Liver (tissue), 8 donors: ENCODE measurements at regions not wholly inside any gene's neighbourhood (a gene's known extent, or its start where the extent isn't known, plus 50 kb on each side); places are given as distances from the start of the nearest gene placed in this dataset.

Source experiments
- DNase-seq: peaks from one replicate; pipeline ENCODE4 v3.0.0-alpha.2; 2017; ENCODE audit warnings: low spot score
- H3K27ac ChIP-seq, 2 donors: one replicate each; pipeline ENCODE4 v1.7.0; 2013; ENCODE audit warnings: inconsistent platforms in 2 of 2, low read length in 2 of 2, control low read depth in 1 of 2, low read depth in 1 of 2, mild to moderate bottlenecking in 1 of 2
- H3K27me3 ChIP-seq, 4 donors: one replicate each; pipeline versions ENCODE4 v1.6.1 to v1.7.0; 2013; ENCODE audit warnings: low read length in 3 of 4, inconsistent platforms in 1 of 4, mild to moderate bottlenecking in 1 of 4, moderate library complexity in 1 of 4; ENCODE audit not compliant: control insufficient read depth in 4 of 4, insufficient read depth in 4 of 4
- H3K36me3 ChIP-seq, 4 donors: one replicate each; pipeline versions ENCODE4 v1.6.1 to v1.7.0; 2013; ENCODE audit warnings: low read length in 3 of 4, mild to moderate bottlenecking in 3 of 4, low read depth in 1 of 4, moderate library complexity in 1 of 4; ENCODE audit not compliant: control insufficient read depth in 4 of 4, insufficient read depth in 3 of 4
- H3K4me1 ChIP-seq, 4 donors: one replicate each; pipeline versions ENCODE4 v1.6.1 to v1.7.0; 2013; ENCODE audit warnings: low read length in 3 of 4, mild to moderate bottlenecking in 3 of 4, moderate library complexity in 1 of 4; ENCODE audit not compliant: control insufficient read depth in 4 of 4, insufficient read depth in 4 of 4
- H3K4me3 ChIP-seq, 3 donors: one replicate each; pipeline versions ENCODE4 v1.6.1 to v1.7.0; 2013; ENCODE audit warnings: low read length in 3 of 3, control low read depth in 1 of 3, low read depth in 1 of 3, mild to moderate bottlenecking in 1 of 3
- H3K9ac ChIP-seq, 2 donors: one replicate each; pipeline ENCODE4 v1.7.0; 2013; ENCODE audit warnings: low read length in 2 of 2, mild to moderate bottlenecking in 2 of 2, moderate library complexity in 2 of 2, control low read depth in 1 of 2, low read depth in 1 of 2
- H3K9me3 ChIP-seq, 4 donors: one replicate each; pipeline versions ENCODE4 v1.6.1 to v1.7.0; 2013; ENCODE audit warnings: low read length in 3 of 4; ENCODE audit not compliant: control insufficient read depth in 4 of 4
- ATF3 ChIP-seq: IDR thresholded peaks from 2 replicates; pipeline ENCODE4 v1.6.1; 2016; ENCODE audit warnings: antibody characterized with exemption
- CTCF ChIP-seq: fragments of 150-350 bp; IDR thresholded peaks from 2 replicates; pipeline ENCODE4 v1.5.1; 2017; ENCODE audit warnings: improper control_type of control experiment, low read depth, low read length; ENCODE audit not compliant: missing input control
- EGR1 ChIP-seq, 2 donors: IDR thresholded peaks; 2 replicates each; pipeline ENCODE4 v1.6.1; 2016 to 2018; ENCODE audit warnings: antibody characterized with exemption in 2 of 2, low read depth in 2 of 2
- FOXA1 ChIP-seq: IDR thresholded peaks from 2 replicates; pipeline ENCODE4 v1.6.1; 2016; ENCODE audit warnings: antibody characterized with exemption
- FOXA2 ChIP-seq: IDR thresholded peaks from 2 replicates; pipeline ENCODE4 v1.6.1; 2016; ENCODE audit warnings: antibody characterized with exemption
- GABPA ChIP-seq, 2 donors: IDR thresholded peaks in 1 of 2; conservative IDR thresholded peaks in 1 of 2; 2 replicates each; pipeline ENCODE4 v1.6.1; 2016; ENCODE audit warnings: antibody characterized with exemption in 2 of 2, mild to moderate bottlenecking in 1 of 2, moderate library complexity in 1 of 2
- HNF4A ChIP-seq, 2 donors: conservative IDR thresholded peaks; 2 replicates each; pipeline ENCODE4 v1.6.1; 2016; ENCODE audit warnings: antibody characterized with exemption in 2 of 2, mild to moderate bottlenecking in 2 of 2
- HNF4G ChIP-seq: IDR thresholded peaks from 2 replicates; pipeline ENCODE4 v1.6.1; 2016; ENCODE audit warnings: antibody characterized with exemption
- JUND ChIP-seq, 2 donors: IDR thresholded peaks; 2 replicates each; pipeline ENCODE4 v1.6.1; 2016; ENCODE audit warnings: antibody characterized with exemption in 2 of 2
- MAX ChIP-seq: IDR thresholded peaks from 2 replicates; pipeline ENCODE4 v1.6.1; 2016; ENCODE audit warnings: antibody characterized with exemption
- NR2F2 ChIP-seq: IDR thresholded peaks from 2 replicates; pipeline ENCODE4 v1.6.1; 2016; ENCODE audit warnings: antibody characterized with exemption
- RAD21 ChIP-seq, 2 donors: IDR thresholded peaks; 2 replicates each; pipeline ENCODE4 v1.6.1; 2016; ENCODE audit warnings: antibody characterized with exemption in 2 of 2, mild to moderate bottlenecking in 2 of 2
- RXRA ChIP-seq, 2 donors: IDR thresholded peaks; 2 replicates each; pipeline ENCODE4 v1.6.1; 2017 to 2018; ENCODE audit warnings: antibody characterized with exemption in 2 of 2, mild to moderate bottlenecking in 1 of 2
- SP1 ChIP-seq: IDR thresholded peaks from 2 replicates; pipeline ENCODE4 v1.6.1; 2018; ENCODE audit warnings: antibody characterized with exemption, mild to moderate bottlenecking
- TAF1 ChIP-seq: conservative IDR thresholded peaks from 2 replicates; pipeline ENCODE4 v1.6.1; 2016; ENCODE audit warnings: antibody characterized with exemption, mild to moderate bottlenecking
- YY1 ChIP-seq: IDR thresholded peaks from 2 replicates; pipeline ENCODE4 v1.6.1; 2016; ENCODE audit warnings: antibody characterized with exemption, mild to moderate bottlenecking
- WGBS: extraction: QIAGEN DNeasy Blood & Tissue Kit; methylation state at CpG from one replicate; pipeline ENCODE4 v1.1.7; 2013; 5-methylcytosine and 5-hydroxymethylcytosine counted together
- TF ChIP-seq, protein P1 (sequence below): IDR thresholded peaks from 2 replicates; pipeline ENCODE4 v1.6.1; 2016; ENCODE audit warnings: antibody characterized with exemption, mild to moderate bottlenecking
- TF ChIP-seq, protein P2 (sequence below): IDR thresholded peaks from 2 replicates; pipeline ENCODE4 v1.6.1; 2016; ENCODE audit warnings: antibody characterized with exemption
- donor health status: healthy.
- donor health status: healthy.
- donor health status: healthy.
- donor health status: healthy.
- donor health status: healthy.

DNA sequence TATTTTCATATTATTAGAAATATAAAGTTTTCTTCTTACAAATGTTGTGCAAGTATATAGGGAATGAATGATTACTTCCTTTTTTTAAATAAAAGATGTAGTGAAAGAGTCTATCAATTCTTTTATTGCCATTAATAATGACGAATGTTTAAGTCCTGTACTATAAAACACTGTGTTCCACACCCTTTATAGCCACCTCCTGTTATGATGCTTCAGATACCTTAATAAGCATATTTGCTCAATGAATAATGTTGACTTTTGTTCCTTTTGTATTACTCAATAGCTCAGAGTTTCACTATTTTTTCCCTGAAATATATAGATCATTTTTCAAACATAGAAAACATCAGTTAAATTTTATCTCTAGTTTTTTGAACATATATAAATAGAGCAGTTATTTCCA is 378.2 kb upstream of the THBS1 start:
- no peak for DNase-seq
- H3K9me3 ChIP-seq = no peaks in the 10 kb centered on the region
- no peak for TF ChIP-seq MAX
- TF ChIP-seq HNF4A (conservative IDR thresholded peaks at IDR 0.05) = no peak
- TF ChIP-seq, protein P1, sequence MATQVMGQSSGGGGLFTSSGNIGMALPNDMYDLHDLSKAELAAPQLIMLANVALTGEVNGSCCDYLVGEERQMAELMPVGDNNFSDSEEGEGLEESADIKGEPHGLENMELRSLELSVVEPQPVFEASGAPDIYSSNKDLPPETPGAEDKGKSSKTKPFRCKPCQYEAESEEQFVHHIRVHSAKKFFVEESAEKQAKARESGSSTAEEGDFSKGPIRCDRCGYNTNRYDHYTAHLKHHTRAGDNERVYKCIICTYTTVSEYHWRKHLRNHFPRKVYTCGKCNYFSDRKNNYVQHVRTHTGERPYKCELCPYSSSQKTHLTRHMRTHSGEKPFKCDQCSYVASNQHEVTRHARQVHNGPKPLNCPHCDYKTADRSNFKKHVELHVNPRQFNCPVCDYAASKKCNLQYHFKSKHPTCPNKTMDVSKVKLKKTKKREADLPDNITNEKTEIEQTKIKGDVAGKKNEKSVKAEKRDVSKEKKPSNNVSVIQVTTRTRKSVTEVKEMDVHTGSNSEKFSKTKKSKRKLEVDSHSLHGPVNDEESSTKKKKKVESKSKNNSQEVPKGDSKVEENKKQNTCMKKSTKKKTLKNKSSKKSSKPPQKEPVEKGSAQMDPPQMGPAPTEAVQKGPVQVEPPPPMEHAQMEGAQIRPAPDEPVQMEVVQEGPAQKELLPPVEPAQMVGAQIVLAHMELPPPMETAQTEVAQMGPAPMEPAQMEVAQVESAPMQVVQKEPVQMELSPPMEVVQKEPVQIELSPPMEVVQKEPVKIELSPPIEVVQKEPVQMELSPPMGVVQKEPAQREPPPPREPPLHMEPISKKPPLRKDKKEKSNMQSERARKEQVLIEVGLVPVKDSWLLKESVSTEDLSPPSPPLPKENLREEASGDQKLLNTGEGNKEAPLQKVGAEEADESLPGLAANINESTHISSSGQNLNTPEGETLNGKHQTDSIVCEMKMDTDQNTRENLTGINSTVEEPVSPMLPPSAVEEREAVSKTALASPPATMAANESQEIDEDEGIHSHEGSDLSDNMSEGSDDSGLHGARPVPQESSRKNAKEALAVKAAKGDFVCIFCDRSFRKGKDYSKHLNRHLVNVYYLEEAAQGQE = no peak
- TF ChIP-seq EGR1 (IDR thresholded peaks at IDR 0.05; ENCODE audit: low read depth in 2 of 2) = no peak
- no peak for TF ChIP-seq HNF4G
- TF ChIP-seq FOXA1 = no peak
- TF ChIP-seq SP1 = no peak
- TF ChIP-seq ATF3 = no peak
- no peak for TF ChIP-seq CTCF
- no peak for TF ChIP-seq FOXA2
- TF ChIP-seq RXRA (IDR thresholded peaks at IDR 0.05) = no peak
- TF ChIP-seq TAF1 = no peak
- TF ChIP-seq JUND (IDR thresholded peaks at IDR 0.05) = no peak
- TF ChIP-seq YY1 = no peak
- TF ChIP-seq, protein P2, sequence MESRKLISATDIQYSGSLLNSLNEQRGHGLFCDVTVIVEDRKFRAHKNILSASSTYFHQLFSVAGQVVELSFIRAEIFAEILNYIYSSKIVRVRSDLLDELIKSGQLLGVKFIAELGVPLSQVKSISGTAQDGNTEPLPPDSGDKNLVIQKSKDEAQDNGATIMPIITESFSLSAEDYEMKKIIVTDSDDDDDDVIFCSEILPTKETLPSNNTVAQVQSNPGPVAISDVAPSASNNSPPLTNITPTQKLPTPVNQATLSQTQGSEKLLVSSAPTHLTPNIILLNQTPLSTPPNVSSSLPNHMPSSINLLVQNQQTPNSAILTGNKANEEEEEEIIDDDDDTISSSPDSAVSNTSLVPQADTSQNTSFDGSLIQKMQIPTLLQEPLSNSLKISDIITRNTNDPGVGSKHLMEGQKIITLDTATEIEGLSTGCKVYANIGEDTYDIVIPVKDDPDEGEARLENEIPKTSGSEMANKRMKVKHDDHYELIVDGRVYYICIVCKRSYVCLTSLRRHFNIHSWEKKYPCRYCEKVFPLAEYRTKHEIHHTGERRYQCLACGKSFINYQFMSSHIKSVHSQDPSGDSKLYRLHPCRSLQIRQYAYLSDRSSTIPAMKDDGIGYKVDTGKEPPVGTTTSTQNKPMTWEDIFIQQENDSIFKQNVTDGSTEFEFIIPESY = no peak
- no peak for TF ChIP-seq NR2F2
- no peak for TF ChIP-seq GABPA (IDR thresholded peaks at IDR 0.05 in 1 of 2, conservative IDR thresholded peaks at IDR 0.05 in 1 of 2)
- no peak for TF ChIP-seq RAD21 (IDR thresholded peaks at IDR 0.05)

GRCh38 chr15:39204031-39204430 is 376.8 kb upstream of the THBS1 start:
- no peaks in the 10 kb centered on the region for H3K4me1 ChIP-seq
- no peak for DNase-seq
- H3K4me3 ChIP-seq = no peak overlapping the region
- no peak overlapping the region for H3K9ac ChIP-seq
- 67% methylated on average over 1 of the region's 1 CpG for WGBS
- H3K36me3 ChIP-seq = no peaks in the 10 kb centered on the region
- no peaks in the 10 kb centered on the region for H3K9me3 ChIP-seq
- no peak overlapping the region for H3K27ac ChIP-seq
- H3K27me3 ChIP-seq = no peaks in the 10 kb centered on the region
- no peak for TF ChIP-seq RAD21 (IDR thresholded peaks at IDR 0.05)
- TF ChIP-seq SP1 = no peak
- TF ChIP-seq HNF4A (conservative IDR thresholded peaks at IDR 0.05) = no peak
- TF ChIP-seq EGR1 (IDR thresholded peaks at IDR 0.05; ENCODE audit: low read depth in 2 of 2) = no peak
- TF ChIP-seq MAX = no peak
- no peak for TF ChIP-seq GABPA (IDR thresholded peaks at IDR 0.05 in 1 of 2, conservative IDR thresholded peaks at IDR 0.05 in 1 of 2)
- TF ChIP-seq FOXA2 = no peak
- TF ChIP-seq TAF1 = no peak
- no peak for TF ChIP-seq ATF3
- no peak for TF ChIP-seq FOXA1
- TF ChIP-seq, protein P2 = no peak
- TF ChIP-seq NR2F2 = no peak
- TF ChIP-seq RXRA (IDR thresholded peaks at IDR 0.05) = no peak
- TF ChIP-seq HNF4G = no peak
- no peak for TF ChIP-seq YY1
- TF ChIP-seq JUND (IDR thresholded peaks at IDR 0.05) = no peak

More for the DNA sequence above, 378.2 kb upstream of the THBS1 start:
- H3K27ac ChIP-seq = no peak overlapping the region
- H3K36me3 ChIP-seq = no peaks in the 10 kb centered on the region
- H3K9ac ChIP-seq = no peak overlapping the region
- H3K4me3 ChIP-seq = no peak overlapping the region
- H3K4me1 ChIP-seq = no peaks in the 10 kb centered on the region
- WGBS = 71% methylated on average over 1 of the region's 1 CpG
- no peaks in the 10 kb centered on the region for H3K27me3 ChIP-seq
